ENCODE measurements at regions not wholly inside any gene's neighbourhood (a gene's known extent, or its start where the extent isn't known, plus 50 kb on each side); places are given as distances from the start of the nearest gene placed in this dataset.

DNA sequence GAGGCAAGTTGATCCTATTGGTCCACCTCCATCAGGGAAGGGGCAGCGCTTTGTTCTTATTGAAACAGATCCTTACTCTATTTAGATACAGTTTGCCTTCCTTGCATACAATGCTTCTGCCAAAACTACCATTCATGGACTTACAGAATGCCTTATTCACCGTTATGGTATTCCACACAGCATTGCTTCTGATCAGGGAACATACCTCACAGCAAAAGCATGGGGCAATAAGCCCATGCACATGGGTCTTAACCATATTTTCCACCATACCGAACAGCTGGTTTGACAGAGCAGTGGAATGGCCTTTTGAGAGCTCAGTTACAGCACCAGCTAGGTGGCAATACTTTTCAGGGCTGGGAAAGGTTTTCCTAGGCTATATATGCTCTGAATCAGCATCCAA is 544.8 kb upstream of the ADGRL4 start:
- Histone ChIP-seq H3K9me3 (replicated peaks in 1 of 2; ENCODE audit: control insufficient read depth in 1 of 2, insufficient read depth in 1 of 2, low read length in 2 of 2) (peaks cover 5 to 6% of the 10 kb centered on the region in 2 donors), H3K4me1 (ENCODE audit: control insufficient read depth in 1 of 2, insufficient read depth in 2 of 2, low read length in 2 of 2) (no peaks in the 10 kb centered on the region), H3K27ac (ENCODE audit: low read depth in 1 of 2, low read length in 2 of 2) (no peak overlapping the region), H3K9ac (ENCODE audit: insufficient read depth, low read length, poor library complexity, severe bottlenecking) (no peak overlapping the region), H4K20me1 (ENCODE audit: insufficient read depth, low read length) (no peaks in the 10 kb centered on the region), H3K36me3 (replicated peaks in 1 of 2; ENCODE audit: control insufficient read depth in 1 of 2, insufficient read depth in 2 of 2, low read length in 2 of 2) (no peaks in the 10 kb centered on the region), H3K4me3 (replicated peaks in 1 of 3; ENCODE audit: low read depth in 2 of 3, low read length in 3 of 3) (no peak overlapping the region), H3K27me3 (ENCODE audit: control insufficient read depth in 2 of 2, insufficient read depth in 2 of 2, low read length in 2 of 2) (no peaks in the 10 kb centered on the region), H2AFZ (ENCODE audit: insufficient read depth, low read depth, low read length, poor library complexity, severe bottlenecking) (no peak overlapping the region), H3K79me2 (ENCODE audit: insufficient read depth, low read length) (no peaks in the 10 kb centered on the region), H3K4me2 (replicated peaks; ENCODE audit: extremely low read depth, low read length, poor library complexity, severe bottlenecking) (no peak overlapping the region)
- intact Hi-C loops (cut with micrococcal nuclease) = no loop called here
- WGBS (ENCODE audit: insufficient coverage) = 54% methylated on average over 3 of the region's 3 CpGs
- Mint-ChIP-seq H3K4me3 (no peak overlapping the region), H3K27me3 (ENCODE audit: low read depth in 3 of 3) (no peaks in the 10 kb centered on the region), H3K27ac (no peak overlapping the region), H3K9me3 (peaks cover 0 to 7% (median 2%) of the 10 kb centered on the region in 7 donors), H3K36me3 (no peaks in the 10 kb centered on the region), H3K4me1 (no peaks in the 10 kb centered on the region)
- TF ChIP-seq, protein P1, sequence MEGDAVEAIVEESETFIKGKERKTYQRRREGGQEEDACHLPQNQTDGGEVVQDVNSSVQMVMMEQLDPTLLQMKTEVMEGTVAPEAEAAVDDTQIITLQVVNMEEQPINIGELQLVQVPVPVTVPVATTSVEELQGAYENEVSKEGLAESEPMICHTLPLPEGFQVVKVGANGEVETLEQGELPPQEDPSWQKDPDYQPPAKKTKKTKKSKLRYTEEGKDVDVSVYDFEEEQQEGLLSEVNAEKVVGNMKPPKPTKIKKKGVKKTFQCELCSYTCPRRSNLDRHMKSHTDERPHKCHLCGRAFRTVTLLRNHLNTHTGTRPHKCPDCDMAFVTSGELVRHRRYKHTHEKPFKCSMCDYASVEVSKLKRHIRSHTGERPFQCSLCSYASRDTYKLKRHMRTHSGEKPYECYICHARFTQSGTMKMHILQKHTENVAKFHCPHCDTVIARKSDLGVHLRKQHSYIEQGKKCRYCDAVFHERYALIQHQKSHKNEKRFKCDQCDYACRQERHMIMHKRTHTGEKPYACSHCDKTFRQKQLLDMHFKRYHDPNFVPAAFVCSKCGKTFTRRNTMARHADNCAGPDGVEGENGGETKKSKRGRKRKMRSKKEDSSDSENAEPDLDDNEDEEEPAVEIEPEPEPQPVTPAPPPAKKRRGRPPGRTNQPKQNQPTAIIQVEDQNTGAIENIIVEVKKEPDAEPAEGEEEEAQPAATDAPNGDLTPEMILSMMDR (IDR thresholded peaks at IDR 0.05) = no peak
- no peak for DNase-seq

DNA sequence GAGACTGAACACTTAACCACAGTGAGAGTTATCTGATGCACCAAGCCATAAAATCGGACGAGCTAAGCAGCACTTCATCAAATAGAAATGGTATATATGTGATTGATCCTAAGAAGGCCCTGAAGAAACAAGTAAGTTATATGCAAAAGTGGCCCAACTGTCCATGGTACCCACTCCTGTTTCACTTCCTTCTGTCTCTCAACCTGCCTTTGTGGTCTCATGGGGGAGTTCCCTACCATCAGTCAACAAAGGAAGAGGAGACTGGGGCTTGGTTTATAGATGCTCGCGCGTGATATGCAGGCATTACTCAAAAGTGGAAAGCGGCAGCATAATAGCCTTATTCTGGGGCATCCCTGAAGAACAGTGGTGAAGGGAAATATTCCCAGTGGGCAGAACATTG is 543.9 kb upstream of the ADGRL4 start:
- Histone ChIP-seq H3K9ac (ENCODE audit: insufficient read depth, low read length, poor library complexity, severe bottlenecking) (no peak overlapping the region), H3K4me1 (ENCODE audit: control insufficient read depth in 1 of 2, insufficient read depth in 2 of 2, low read length in 2 of 2) (no peaks in the 10 kb centered on the region), H3K4me3 (replicated peaks in 1 of 3; ENCODE audit: low read depth in 2 of 3, low read length in 3 of 3) (no peak overlapping the region), H4K20me1 (ENCODE audit: insufficient read depth, low read length) (no peaks in the 10 kb centered on the region), H3K4me2 (replicated peaks; ENCODE audit: extremely low read depth, low read length, poor library complexity, severe bottlenecking) (no peak overlapping the region), H3K27me3 (ENCODE audit: control insufficient read depth in 2 of 2, insufficient read depth in 2 of 2, low read length in 2 of 2) (no peaks in the 10 kb centered on the region), H2AFZ (ENCODE audit: insufficient read depth, low read depth, low read length, poor library complexity, severe bottlenecking) (no peak overlapping the region), H3K36me3 (replicated peaks in 1 of 2; ENCODE audit: control insufficient read depth in 1 of 2, insufficient read depth in 2 of 2, low read length in 2 of 2) (no peaks in the 10 kb centered on the region), H3K9me3 (replicated peaks in 1 of 2; ENCODE audit: control insufficient read depth in 1 of 2, insufficient read depth in 1 of 2, low read length in 2 of 2) (peaks cover 5 to 6% of the 10 kb centered on the region in 2 donors), H3K27ac (ENCODE audit: low read depth in 1 of 2, low read length in 2 of 2) (no peak overlapping the region), H3K79me2 (ENCODE audit: insufficient read depth, low read length) (no peaks in the 10 kb centered on the region)
- no peak overlapping the region for H3K4me3 Mint-ChIP-seq
- intact Hi-C loops (cut with micrococcal nuclease) = no loop called here
- no peaks in the 10 kb centered on the region for H3K4me1 Mint-ChIP-seq
- peaks cover 0 to 7% (median 2%) of the 10 kb centered on the region in 7 donors for H3K9me3 Mint-ChIP-seq
- DNase-seq = no peak
- TF ChIP-seq, protein P1 (IDR thresholded peaks at IDR 0.05) = no peak
- H3K36me3 Mint-ChIP-seq = no peaks in the 10 kb centered on the region
- H3K27ac Mint-ChIP-seq = no peak overlapping the region
- no peaks in the 10 kb centered on the region for H3K27me3 Mint-ChIP-seq (ENCODE audit: low read depth in 3 of 3)
- WGBS (ENCODE audit: insufficient coverage) = 100% methylated on average over 4 of the region's 6 CpGs
